K562 (cell line): ENCODE measurements at regions not wholly inside any gene's neighbourhood (a gene's known extent, or its start where the extent isn't known, plus 50 kb on each side); places are given as distances from the start of the nearest gene placed in this dataset.

ENCODE experiments used
- ATAC-seq: fragments of 200-7000 bp; cut with Tn5 transposase; 3 replicates; pipeline ENCODE4 v1.9.1; 2020; ENCODE audit warnings: moderate library complexity
- BruUV-seq: library from RNA; stranded (reverse); fragments of 400-500 nt; replicated peaks from 2 replicates; lab custom pipeline; 2021; lab: Mats Ljungman, UMichigan
- CTCF ChIA-PET: fragments of 300-600 bp; formaldehyde crosslinking; extraction: SDS; loops from one replicate; lab custom pipeline; 2021; ENCODE audit warnings: low intra/inter-chr PET ratio; lab: Yijun Ruan, JAX
- POLR2A ChIA-PET: fragments of 300-600, 350-650 bp; sonication (Branson Sonifier 250); formaldehyde crosslinking; extraction: SDS; loops from one replicate; lab custom pipeline; 2021; ENCODE audit warnings: antibody characterized with exemption, inconsistent platforms; lab: Yijun Ruan, JAX
- DNase-seq, 4 experiments: peaks; one replicate each; pipeline versions ENCODE4 v3.0.0 to v3.0.0-alpha.2; 2011 to 2018; ENCODE audit warnings: low spot score in 3 of 4, mixed read lengths in 3 of 4; ENCODE audit errors: extremely low read depth in 1 of 4
- FAIRE-seq: peaks from 2 replicates; lab custom pipeline; 2011; peaks lifted over from hg19 to GRCh38; lab: Jason Lieb, UNC
- H2AFZ ChIP-seq: 2 replicates; pipeline ENCODE4 v1.6.0; 2011; ENCODE audit warnings: low read depth, low read length, control low read depth, inconsistent platforms
- H3K27ac ChIP-seq: fragments of 200-600 bp; 3 replicates; pipeline ENCODE4 v1.8.0; 2011; ENCODE audit warnings: low read depth, mild to moderate bottlenecking, control low read depth, inconsistent platforms, low read length, moderate library complexity, mixed read lengths; ENCODE audit errors: extremely low read depth
- H3K27me3 ChIP-seq, 2 experiments: fragments of 300-600 bp in 1 of 2; 2 replicates in 1 of 2; 3 replicates in 1 of 2; pipeline versions ENCODE4 v1.6.0 to v1.8.0; 2011; ENCODE audit warnings: inconsistent platforms in 2 of 2, low read length in 2 of 2, mild to moderate bottlenecking in 1 of 2, mixed read lengths in 1 of 2, moderate library complexity in 1 of 2; ENCODE audit not compliant: control insufficient read depth in 2 of 2, insufficient read depth in 2 of 2
- H3K36me3 ChIP-seq: fragments of 300-600 bp; 3 replicates; pipeline ENCODE4 v1.8.0; 2011; ENCODE audit warnings: mild to moderate bottlenecking, low read length, inconsistent platforms; ENCODE audit not compliant: control insufficient read depth, insufficient read depth
- H3K4me1 ChIP-seq, 2 experiments: fragments of 200-600 bp in 1 of 2; replicated peaks in 1 of 2; 2 replicates in 1 of 2; 3 replicates in 1 of 2; pipeline versions ENCODE4 v1.5.1 to v1.8.0; 2011; ENCODE audit warnings: inconsistent platforms in 2 of 2, low read length in 2 of 2, mild to moderate bottlenecking in 1 of 2, mixed read lengths in 1 of 2, moderate library complexity in 1 of 2; ENCODE audit not compliant: control insufficient read depth in 2 of 2, insufficient read depth in 2 of 2
- H3K4me2 ChIP-seq: 2 replicates; pipeline ENCODE4 v1.6.1; 2011; ENCODE audit warnings: low read length, control low read depth, inconsistent platforms, mixed read lengths; ENCODE audit not compliant: insufficient read depth
- H3K4me3 ChIP-seq: fragments of 200-600 bp; sonication (generic), shearing (Covaris generic); 2 replicates; pipeline ENCODE4 v1.5.1; 2016; ENCODE audit warnings: control low read depth, inconsistent platforms
- H3K79me2 ChIP-seq: fragments of 200-600 bp; 3 replicates; pipeline ENCODE4 v1.8.0; 2011; ENCODE audit warnings: low read length, inconsistent platforms; ENCODE audit not compliant: control insufficient read depth, insufficient read depth
- H3K9ac ChIP-seq, 2 experiments: 2 replicates each; pipeline versions ENCODE4 v1.6.0 to v1.6.1; 2011; ENCODE audit warnings: low read depth in 2 of 2, low read length in 2 of 2, control low read depth in 1 of 2, inconsistent platforms in 1 of 2, mild to moderate bottlenecking in 1 of 2, mixed read lengths in 1 of 2; ENCODE audit not compliant: insufficient read depth in 1 of 2
- H3K9me1 ChIP-seq: one replicate; pipeline ENCODE4 v1.6.0; 2011; ENCODE audit warnings: inconsistent platforms, mild to moderate bottlenecking, low read length, moderate library complexity; ENCODE audit not compliant: control insufficient read depth, insufficient read depth
- H3K9me3 ChIP-seq: replicated peaks from 2 replicates; pipeline ENCODE4 v1.5.1; 2011; ENCODE audit warnings: low read depth, low read length, inconsistent platforms; ENCODE audit not compliant: control insufficient read depth, insufficient read depth
- H4K20me1 ChIP-seq: replicated peaks from 2 replicates; pipeline ENCODE4 v1.6.1; 2011; ENCODE audit warnings: low read length, inconsistent platforms, mixed read lengths; ENCODE audit not compliant: control insufficient read depth, insufficient read depth
- E2F4 ChIP-seq: sonication (generic); formaldehyde crosslinking; IDR thresholded peaks from 2 replicates; pipeline ENCODE4 v1.8.0; 2022; ENCODE audit warnings: mild to moderate bottlenecking, low read depth, missing genetic modification reagents
- NEUROD1 ChIP-seq: fragments of 150-350 bp; IDR thresholded peaks from 2 replicates; pipeline ENCODE4 v1.6.1; 2014; ENCODE audit warnings: borderline replicate concordance, low read length, low read depth; ENCODE audit not compliant: partially characterized antibody
- PHTF2 ChIP-seq: fragments of 250-450 bp; sonication (Bioruptor Pico); IDR thresholded peaks from 2 replicates; pipeline ENCODE4 v1.5.0; 2021; ENCODE audit warnings: mild to moderate bottlenecking
- SREBF2 ChIP-seq: sonication (generic); formaldehyde crosslinking; IDR thresholded peaks from 2 replicates; pipeline ENCODE4 v1.4.0; 2020; ENCODE audit warnings: mild to moderate bottlenecking, missing genetic modification reagents
- TCF7L2 ChIP-seq: fragments of 150-350 bp; IDR thresholded peaks from 2 replicates; pipeline ENCODE4 v1.6.1; 2016; ENCODE audit warnings: low read depth, mild to moderate bottlenecking, low read length, moderate library complexity
- THRAP3 ChIP-seq: fragments of 450-650 bp; IDR thresholded peaks from 2 replicates; pipeline ENCODE4 v1.6.1; 2016; ENCODE audit warnings: mild to moderate bottlenecking, inconsistent platforms, borderline replicate concordance
- TRIM28 ChIP-seq: fragments of 450-650 bp; IDR thresholded peaks from 2 replicates; pipeline ENCODE4 v1.6.1; 2017
- ZNF124 ChIP-seq: sonication (generic); formaldehyde crosslinking; IDR thresholded peaks from 2 replicates; pipeline ENCODE4 v1.8.1; 2022; ENCODE audit warnings: missing genetic modification reagents
- ZNF431 ChIP-seq: sonication (generic); formaldehyde crosslinking; IDR thresholded peaks from 2 replicates; pipeline ENCODE4 v1.8.0; 2022; ENCODE audit warnings: mild to moderate bottlenecking, missing genetic modification reagents
- ZNF764 ChIP-seq: fragments of 250-450 bp; sonication (Bioruptor Pico); IDR thresholded peaks from 2 replicates; pipeline ENCODE4 v1.4.0; 2020; ENCODE audit warnings: low read depth, mild to moderate bottlenecking, moderate library complexity
- ZSCAN32 ChIP-seq: fragments of 450-650 bp; formaldehyde crosslinking; IDR thresholded peaks from 2 replicates; pipeline ENCODE4 v1.4.0; 2020; ENCODE audit warnings: mild to moderate bottlenecking, moderate library complexity
- WGBS: fragments of 100-300 bp; shearing (Covaris generic); methylation state at CpG from one replicate; pipeline ENCODE4 v1.1.6; 2016; ENCODE audit warnings: low coverage, mixed read lengths; ENCODE audit not compliant: insufficient coverage; ENCODE audit errors: missing lambda C conversion rate; 5-methylcytosine and 5-hydroxymethylcytosine counted together
- in situ Hi-C: fragments of 300-500 bp; cut with MboI; formaldehyde crosslinking; loops from 4 replicates; pipeline ENCODE4 v1.15.0; 2018; ENCODE audit warnings: inconsistent platforms, mixed read lengths
- intact Hi-C: fragments of 100-400 bp; cut with micrococcal nuclease; formaldehyde crosslinking; loops from 2 replicates; pipeline ENCODE4 v1.14.2; 2022
- TF ChIP-seq, protein P1 (sequence below): sonication (generic); formaldehyde crosslinking; IDR thresholded peaks from 2 replicates; pipeline ENCODE4 v1.8.0; 2022; ENCODE audit warnings: mild to moderate bottlenecking, missing genetic modification reagents, borderline replicate concordance

GRCh38 chr13:105220063-105220462, 1315.4 kb downstream of the EFNB2 start:
- H3K4me3 ChIP-seq = no peak overlapping the region
- POLR2A ChIA-PET = no interaction called here
- no peak overlapping the region for H3K27ac ChIP-seq
- TF ChIP-seq NEUROD1 (no peak), ZSCAN32 (CRISPR knock-in tag) (no peak), SREBF2 (CRISPR knock-in tag) (no peak), TRIM28 (no peak), THRAP3 (no peak), ZNF431 (no peak), PHTF2 (no peak), ZNF764 (CRISPR knock-in tag) (no peak), E2F4 (CRISPR knock-in tag) (no peak), TCF7L2 (no peak), ZNF124 (CRISPR knock-in tag) (no peak)
- TF ChIP-seq, protein P1, sequence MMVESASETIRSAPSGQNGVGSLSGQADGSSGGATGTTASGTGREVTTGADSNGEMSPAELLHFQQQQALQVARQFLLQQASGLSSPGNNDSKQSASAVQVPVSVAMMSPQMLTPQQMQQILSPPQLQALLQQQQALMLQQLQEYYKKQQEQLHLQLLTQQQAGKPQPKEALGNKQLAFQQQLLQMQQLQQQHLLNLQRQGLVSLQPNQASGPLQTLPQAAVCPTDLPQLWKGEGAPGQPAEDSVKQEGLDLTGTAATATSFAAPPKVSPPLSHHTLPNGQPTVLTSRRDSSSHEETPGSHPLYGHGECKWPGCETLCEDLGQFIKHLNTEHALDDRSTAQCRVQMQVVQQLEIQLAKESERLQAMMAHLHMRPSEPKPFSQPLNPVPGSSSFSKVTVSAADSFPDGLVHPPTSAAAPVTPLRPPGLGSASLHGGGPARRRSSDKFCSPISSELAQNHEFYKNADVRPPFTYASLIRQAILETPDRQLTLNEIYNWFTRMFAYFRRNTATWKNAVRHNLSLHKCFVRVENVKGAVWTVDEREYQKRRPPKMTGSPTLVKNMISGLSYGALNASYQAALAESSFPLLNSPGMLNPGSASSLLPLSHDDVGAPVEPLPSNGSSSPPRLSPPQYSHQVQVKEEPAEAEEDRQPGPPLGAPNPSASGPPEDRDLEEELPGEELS (CRISPR knock-in tag) = no peak
- intact Hi-C loops = no loop called here
- H3K9ac ChIP-seq = no peak overlapping the region
- no peak for DNase-seq
- H3K9me1 ChIP-seq = no peaks in the 10 kb centered on the region
- H3K36me3 ChIP-seq = no peaks in the 10 kb centered on the region
- no peak overlapping the region for H2AFZ ChIP-seq
- ATAC-seq = no peak
- CTCF ChIA-PET = no interaction called here
- no peaks in the 10 kb centered on the region for H4K20me1 ChIP-seq
- no peaks in the 10 kb centered on the region for H3K79me2 ChIP-seq
- H3K4me1 ChIP-seq = no peaks in the 10 kb centered on the region
- H3K27me3 ChIP-seq = no peaks in the 10 kb centered on the region
- BruUV-seq = no TSS peak
- in situ Hi-C loops = no loop called here
- H3K4me2 ChIP-seq = no peak overlapping the region
- no peaks in the 10 kb centered on the region for H3K9me3 ChIP-seq
- 0% methylated on average over 8 of the region's 8 CpGs for WGBS
- no peak for FAIRE-seq
